Fibroblast of lung (primary cell): ENCODE measurements at regions not wholly inside any gene's neighbourhood (a gene's known extent, or its start where the extent isn't known, plus 50 kb on each side); places are given as distances from the start of the nearest gene placed in this dataset.

Experiments used
- CTCF ChIP-seq, 2 donors: IDR thresholded peaks in 1 of 2; conservative IDR thresholded peaks in 1 of 2; 1 replicate in 1 of 2; 2 replicates in 1 of 2; pipeline ENCODE4 v1.5.1; 2011 to 2012; ENCODE audit warnings: low read length in 2 of 2, control low read depth in 1 of 2, inconsistent platforms in 1 of 2, low read depth in 1 of 2, mild to moderate bottlenecking in 1 of 2
- EZH2 ChIP-seq: IDR thresholded peaks from 2 replicates; pipeline ENCODE4 v1.5.1; 2012; ENCODE audit warnings: low read length, control low read depth, mild to moderate bottlenecking; ENCODE audit errors: missing control alignments

- TF ChIP-seq EZH2, result no peak
- TF ChIP-seq CTCF (conservative IDR thresholded peaks at IDR 0.05 in 1 of 2, IDR thresholded peaks at IDR 0.05 in 1 of 2; ENCODE audit: low read depth in 1 of 2, low read length in 2 of 2), result no peak
These were observed 111.8 kb upstream of the ZNF32 start for GRCh38 chr10:43760514-43760913.
